ENCODE measurements at regions not wholly inside any gene's neighbourhood (a gene's known extent, or its start where the extent isn't known, plus 50 kb on each side); places are given as distances from the start of the nearest gene placed in this dataset.
A peak's percentile ranks its signal among the peaks of the same experiment; 100 is the strongest.

GRCh38 chr10:61018146-61018545 is 74.2 kb upstream of the RHOBTB1 start:
- no peak overlapping the region for H2AFZ ChIP-seq (ENCODE audit: low read length)
- H3F3A ChIP-seq (ENCODE audit: low read length, unreplicated experiment): no peaks in the 10 kb centered on the region
- no peaks in the 10 kb centered on the region for H4K20me1 ChIP-seq (ENCODE audit: low read length)
- H3K36me3 ChIP-seq (ENCODE audit: low read depth, low read length): no peaks in the 10 kb centered on the region
- no peak overlapping the region for H3K9ac ChIP-seq (ENCODE audit: low read length)
- H3K9me2 ChIP-seq (replicated peaks; ENCODE audit: low read length): no peaks in the 10 kb centered on the region
- no peaks in the 10 kb centered on the region for H3K79me2 ChIP-seq (ENCODE audit: low read length)
- TF ChIP-seq EZH2 (IDR thresholded peaks at IDR 0.05; ENCODE audit: low read length, unreplicated experiment) (no peak), CTCF (conservative IDR thresholded peaks at IDR 0.05; ENCODE audit: low read depth, low read length) (no peak), EZH2phosphoT487 (IDR thresholded peaks at IDR 0.05; ENCODE audit: borderline replicate concordance, low read length) (no peak)
- H3K27me3 ChIP-seq (ENCODE audit: low read length): peaks cover 23% of the 10 kb centered on the region
- no peak for ATAC-seq
- no peaks in the 10 kb centered on the region; the same call in 1 of the 2 replicates for H3K4me1 ChIP-seq (ENCODE audit: insufficient read depth, low read length)
- intact Hi-C loops (cut with micrococcal nuclease): no loop called here
- DNase-seq: no peak
- no peak overlapping the region for H3K4me2 ChIP-seq (ENCODE audit: low read length)
- BruUV-seq (replicated peaks): no TSS peak
- H3K4me3 ChIP-seq (ENCODE audit: low read length): no peak overlapping the region
- ChIA-PET CTCF (no interaction called here), POLR2A (ENCODE audit: unreplicated experiment) (interaction anchor here (0.7 kb wide), 1 partner anchor 11 kb away, joined by 4 read pairs; no protein-coding TSS in a partner anchor)
- H3K27ac ChIP-seq (ENCODE audit: low read length): no peak overlapping the region
- no peaks in the 10 kb centered on the region for H3K9me3 ChIP-seq (ENCODE audit: low read length)

- no peaks in the 10 kb centered on the region for H4K20me1 ChIP-seq (ENCODE audit: low read length)
- no peaks in the 10 kb centered on the region; the same call in 1 of the 2 replicates for H3K4me1 ChIP-seq (ENCODE audit: insufficient read depth, low read length)
- no peaks in the 10 kb centered on the region for H3K9me3 ChIP-seq (ENCODE audit: low read length)
- no TSS peak for BruUV-seq (replicated peaks)
- TF ChIP-seq CTCF (conservative IDR thresholded peaks at IDR 0.05; ENCODE audit: low read depth, low read length) (no peak), EZH2 (IDR thresholded peaks at IDR 0.05; ENCODE audit: low read length, unreplicated experiment) (no peak), EZH2phosphoT487 (IDR thresholded peaks at IDR 0.05; ENCODE audit: borderline replicate concordance, low read length) (no peak)
- intact Hi-C loops (cut with micrococcal nuclease): no loop called here
- H3K9ac ChIP-seq (ENCODE audit: low read length): no peak overlapping the region
- no peak overlapping the region for H2AFZ ChIP-seq (ENCODE audit: low read length)
- no peaks in the 10 kb centered on the region for H3F3A ChIP-seq (ENCODE audit: low read length, unreplicated experiment)
- POLR2A ChIA-PET (ENCODE audit: unreplicated experiment): no interaction called here
- CTCF ChIA-PET: no interaction called here
- H3K4me2 ChIP-seq (ENCODE audit: low read length): no peak overlapping the region
- H3K9me2 ChIP-seq (replicated peaks; ENCODE audit: low read length): no peaks in the 10 kb centered on the region
- no peaks in the 10 kb centered on the region for H3K36me3 ChIP-seq (ENCODE audit: low read depth, low read length)
- H3K4me3 ChIP-seq (ENCODE audit: low read length): no peak overlapping the region
- no peak overlapping the region for H3K27ac ChIP-seq (ENCODE audit: low read length)
- H3K79me2 ChIP-seq (ENCODE audit: low read length): no peaks in the 10 kb centered on the region
- ATAC-seq: peak; percentile 77
- H3K27me3 ChIP-seq (ENCODE audit: low read length): peaks cover 20% of the 10 kb centered on the region
- DNase-seq: peak; percentile 60
Measured at GRCh38 chr10:61016630-61017029, 72.6 kb upstream of the RHOBTB1 start.

- Histone ChIP-seq H3K79me2 (ENCODE audit: low read length) (no peaks in the 10 kb centered on the region), H3K4me2 (ENCODE audit: low read length) (no peak overlapping the region), H3F3A (ENCODE audit: low read length, unreplicated experiment) (no peaks in the 10 kb centered on the region), H3K36me3 (ENCODE audit: low read depth, low read length) (no peaks in the 10 kb centered on the region), H3K9me2 (replicated peaks; ENCODE audit: low read length) (no peaks in the 10 kb centered on the region), H3K4me3 (ENCODE audit: low read length) (no peak overlapping the region), H3K27ac (ENCODE audit: low read length) (no peak overlapping the region), H3K4me1 (ENCODE audit: insufficient read depth, low read length) (no peaks in the 10 kb centered on the region; the same call in 1 of the 2 replicates), H3K9me3 (ENCODE audit: low read length) (no peaks in the 10 kb centered on the region), H3K9ac (ENCODE audit: low read length) (no peak overlapping the region), H4K20me1 (ENCODE audit: low read length) (no peaks in the 10 kb centered on the region), H3K27me3 (ENCODE audit: low read length) (peaks cover 17% of the 10 kb centered on the region), H2AFZ (ENCODE audit: low read length) (no peak overlapping the region)
- no TSS peak for BruUV-seq (replicated peaks)
- POLR2A ChIA-PET (ENCODE audit: unreplicated experiment): interaction anchor here (0.6 kb wide), 1 partner anchor 1283 kb away, joined by 4 read pairs; no protein-coding TSS in a partner anchor
- DNase-seq (no peak), ATAC-seq (no peak)
- CTCF ChIA-PET: no interaction called here
- intact Hi-C loops (cut with micrococcal nuclease): no loop called here
- TF ChIP-seq EZH2phosphoT487 (IDR thresholded peaks at IDR 0.05; ENCODE audit: borderline replicate concordance, low read length): no peak
- TF ChIP-seq EZH2 (IDR thresholded peaks at IDR 0.05; ENCODE audit: low read length, unreplicated experiment): no peak
- TF ChIP-seq CTCF (conservative IDR thresholded peaks at IDR 0.05; ENCODE audit: low read depth, low read length): no peak
Measured at GRCh38 chr10:61016007-61016406, 72.0 kb upstream of the RHOBTB1 start.
